ENCODE measurements at regions not wholly inside any gene's neighbourhood (a gene's known extent, or its start where the extent isn't known, plus 50 kb on each side); places are given as distances from the start of the nearest gene placed in this dataset.
"Not testable (repeated sequence)": the region's sequence is repeated elsewhere in the genome, so short reads cannot be mapped to it uniquely, and the experiment has no call there.

DNA sequence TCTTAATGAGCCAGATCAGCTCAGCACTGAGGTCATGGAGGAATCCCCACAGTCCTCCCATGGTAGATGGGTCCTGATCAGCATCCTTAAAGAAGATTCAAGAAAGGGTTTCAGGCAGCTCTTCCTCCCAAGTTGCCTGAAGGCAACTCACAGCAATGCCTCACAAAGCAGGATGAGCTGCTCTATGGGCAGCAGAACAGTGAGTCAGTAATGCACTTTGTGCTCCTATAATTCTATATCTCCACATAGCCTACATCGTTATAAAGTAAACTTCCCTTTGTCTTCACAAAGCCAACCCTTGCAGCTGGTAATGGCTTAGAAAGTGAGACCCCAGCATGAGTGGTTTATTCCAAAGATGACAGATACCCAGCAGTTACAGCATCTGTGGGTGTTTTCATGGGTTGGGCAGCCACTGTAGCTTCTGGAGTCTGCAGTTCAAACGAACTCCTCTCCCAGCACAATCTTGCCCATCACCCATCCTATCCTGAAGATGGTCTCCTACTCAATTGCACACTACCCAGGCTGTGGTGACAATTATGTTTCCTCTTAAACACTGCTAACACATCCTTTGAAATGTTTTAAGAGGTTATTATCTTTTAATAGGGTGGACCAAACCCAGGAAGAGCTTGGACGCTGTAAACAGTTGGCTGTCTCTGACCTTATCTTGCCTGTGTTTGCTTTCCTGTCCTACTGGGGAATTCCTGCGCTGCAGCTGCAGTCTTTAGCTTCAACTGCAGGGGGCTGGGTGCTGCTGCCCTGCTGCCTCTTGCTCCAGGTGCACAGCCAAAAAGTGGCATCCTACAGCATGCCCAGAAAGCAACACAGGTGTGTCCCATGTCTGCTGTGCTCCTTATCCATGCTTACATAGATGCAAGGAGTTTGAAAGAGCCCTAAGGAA lies 286.9 kb downstream of the ANAPC1 start:
- TF ChIP-seq RNF2 (IDR thresholded peaks at IDR 0.05; ENCODE audit: borderline replicate concordance, low read depth, low read length, missing control alignments, poor library complexity, severe bottlenecking); POLR2A (IDR thresholded peaks at IDR 0.05; ENCODE audit: control extremely low read depth in 1 of 2, low read depth in 2 of 2, low read length in 2 of 2); TAF1 (IDR thresholded peaks at IDR 0.05; ENCODE audit: low read depth, low read length); POLR2AphosphoS5 (IDR thresholded peaks at IDR 0.05; ENCODE audit: low read depth, low read length); BCL11A (IDR thresholded peaks at IDR 0.05; ENCODE audit: low read depth in 2 of 2, low read length in 2 of 2); CTCF (IDR thresholded peaks at IDR 0.05; ENCODE audit: control extremely low read depth in 1 of 3, insufficient read depth in 1 of 3, low read depth in 1 of 3, low read length in 3 of 3); GABPA (IDR thresholded peaks at IDR 0.05; ENCODE audit: borderline replicate concordance, insufficient read depth, low read length); EZH2 (IDR thresholded peaks at IDR 0.05; ENCODE audit: low read depth, low read length, severe bottlenecking); EGR1 (IDR thresholded peaks at IDR 0.05; ENCODE audit: borderline replicate concordance, low read depth, low read length); SUZ12 (IDR thresholded peaks at IDR 0.05; ENCODE audit: low read length): not testable (repeated sequence)

All from H1 (cell line).